22Rv1 (cell line): ENCODE measurements at regions not wholly inside any gene's neighbourhood (a gene's known extent, or its start where the extent isn't known, plus 50 kb on each side); places are given as distances from the start of the nearest gene placed in this dataset.

Source experiments
- CTCF ChIP-seq: fragments of 450-650 bp; IDR thresholded peaks from 2 replicates; pipeline ENCODE4 v1.5.1; 2017; ENCODE audit warnings: mild to moderate bottlenecking
- ZFX ChIP-seq: fragments of 450-650 bp; IDR thresholded peaks from 2 replicates; pipeline ENCODE4 v1.6.1; 2017; ENCODE audit warnings: antibody characterized with exemption, borderline replicate concordance

- TF ChIP-seq CTCF: no peak
- no peak for TF ChIP-seq ZFX
These were observed 118.4 kb downstream of the FAM53A start for GRCh38 chr4:1565598-1566295.
